ENCODE measurements at regions not wholly inside any gene's neighbourhood (a gene's known extent, or its start where the extent isn't known, plus 50 kb on each side); places are given as distances from the start of the nearest gene placed in this dataset.

DNA sequence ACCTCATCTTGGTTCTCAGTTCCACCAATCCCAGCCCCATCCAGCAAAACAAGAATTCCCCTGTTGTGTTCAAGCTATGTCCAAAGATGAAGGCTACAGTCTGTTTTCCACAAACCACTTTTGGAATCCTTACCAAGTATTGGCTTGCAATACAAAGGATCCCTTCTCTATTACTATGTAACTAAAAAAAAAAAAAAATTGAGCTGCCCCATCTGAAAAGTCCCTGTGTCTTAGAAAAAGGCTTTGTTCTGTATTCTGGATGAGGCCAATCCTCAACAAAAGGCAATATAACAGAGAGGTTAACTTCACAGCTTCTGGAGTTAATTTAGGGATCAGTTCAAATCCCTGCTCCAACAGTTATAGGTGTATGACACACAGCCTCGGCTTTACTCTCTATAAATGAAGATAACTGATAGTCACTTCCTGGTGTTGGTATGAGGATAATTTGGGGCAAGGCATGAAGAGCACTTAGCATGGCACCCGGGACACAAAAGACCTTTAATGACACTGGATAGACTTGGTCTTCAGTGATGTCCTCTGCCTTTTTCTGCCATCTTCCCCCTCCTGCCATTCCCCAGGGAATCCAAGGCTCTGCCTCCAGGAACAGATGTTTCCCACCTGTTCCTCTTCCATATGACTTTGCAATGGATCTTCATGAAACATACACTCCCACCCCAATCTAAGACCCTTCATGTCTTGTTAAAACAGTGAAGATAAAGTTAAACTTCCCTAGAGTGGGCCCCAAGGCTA is 61.2 kb upstream of the ATL2 start (continued):
- TF ChIP-seq, protein P1, sequence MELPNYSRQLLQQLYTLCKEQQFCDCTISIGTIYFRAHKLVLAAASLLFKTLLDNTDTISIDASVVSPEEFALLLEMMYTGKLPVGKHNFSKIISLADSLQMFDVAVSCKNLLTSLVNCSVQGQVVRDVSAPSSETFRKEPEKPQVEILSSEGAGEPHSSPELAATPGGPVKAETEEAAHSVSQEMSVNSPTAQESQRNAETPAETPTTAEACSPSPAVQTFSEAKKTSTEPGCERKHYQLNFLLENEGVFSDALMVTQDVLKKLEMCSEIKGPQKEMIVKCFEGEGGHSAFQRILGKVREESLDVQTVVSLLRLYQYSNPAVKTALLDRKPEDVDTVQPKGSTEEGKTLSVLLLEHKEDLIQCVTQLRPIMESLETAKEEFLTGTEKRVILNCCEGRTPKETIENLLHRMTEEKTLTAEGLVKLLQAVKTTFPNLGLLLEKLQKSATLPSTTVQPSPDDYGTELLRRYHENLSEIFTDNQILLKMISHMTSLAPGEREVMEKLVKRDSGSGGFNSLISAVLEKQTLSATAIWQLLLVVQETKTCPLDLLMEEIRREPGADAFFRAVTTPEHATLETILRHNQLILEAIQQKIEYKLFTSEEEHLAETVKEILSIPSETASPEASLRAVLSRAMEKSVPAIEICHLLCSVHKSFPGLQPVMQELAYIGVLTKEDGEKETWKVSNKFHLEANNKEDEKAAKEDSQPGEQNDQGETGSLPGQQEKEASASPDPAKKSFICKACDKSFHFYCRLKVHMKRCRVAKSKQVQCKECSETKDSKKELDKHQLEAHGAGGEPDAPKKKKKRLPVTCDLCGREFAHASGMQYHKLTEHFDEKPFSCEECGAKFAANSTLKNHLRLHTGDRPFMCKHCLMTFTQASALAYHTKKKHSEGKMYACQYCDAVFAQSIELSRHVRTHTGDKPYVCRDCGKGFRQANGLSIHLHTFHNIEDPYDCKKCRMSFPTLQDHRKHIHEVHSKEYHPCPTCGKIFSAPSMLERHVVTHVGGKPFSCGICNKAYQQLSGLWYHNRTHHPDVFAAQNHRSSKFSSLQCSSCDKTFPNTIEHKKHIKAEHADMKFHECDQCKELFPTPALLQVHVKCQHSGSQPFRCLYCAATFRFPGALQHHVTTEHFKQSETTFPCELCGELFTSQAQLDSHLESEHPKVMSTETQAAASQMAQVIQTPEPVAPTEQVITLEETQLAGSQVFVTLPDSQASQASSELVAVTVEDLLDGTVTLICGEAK (IDR thresholded peaks at IDR 0.05): no peak
- TF ChIP-seq, protein P1 (CRISPR knock-in tag; IDR thresholded peaks at IDR 0.05): no peak

DNA sequence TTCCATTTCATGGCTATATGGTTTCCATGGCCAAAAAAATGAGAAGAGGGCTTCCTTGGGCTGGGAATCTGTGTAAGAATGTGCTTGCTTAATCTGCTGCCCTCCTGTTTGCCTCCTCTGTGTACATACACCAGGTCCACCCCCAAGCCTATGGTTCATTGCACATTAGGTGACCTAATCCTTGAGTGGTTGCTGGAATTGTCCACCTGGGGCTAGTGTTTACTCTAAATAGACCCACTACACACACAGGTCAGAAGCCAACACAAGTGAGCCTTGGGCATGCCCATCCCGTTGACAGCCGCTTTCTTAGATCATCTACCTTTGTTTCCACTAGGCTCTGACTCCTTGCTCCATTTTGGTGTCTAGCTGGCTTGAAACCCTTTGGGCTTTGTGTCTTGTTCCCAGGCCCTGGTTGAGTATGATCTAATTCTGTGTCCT is 59.2 kb upstream of the ATL2 start:
- Histone ChIP-seq H3K4me2 (ENCODE audit: low read depth, low read length) (peak overlapping the region; percentile 59), H2AFZ (ENCODE audit: low read length) (no peak overlapping the region), H3K27ac (ENCODE audit: extremely low read length, insufficient read depth, low read length) (peak overlapping the region; percentile 33), H3K9ac (ENCODE audit: insufficient read depth, low read depth, low read length) (no peak overlapping the region), H3K27me3 (ENCODE audit: control insufficient read depth in 1 of 2, insufficient read depth in 2 of 2, low read length in 2 of 2) (0 out of 5 replicates have a peak, but pooled peaks cover 0 to 3% of the 10 kb centered on the region in 2 experiments), H3K36me3 (replicated peaks in 1 of 2; ENCODE audit: control insufficient read depth in 1 of 2, insufficient read depth in 2 of 2, low read length in 2 of 2) (no peaks in the 10 kb centered on the region), H3K4me1 (ENCODE audit: insufficient read depth, low read length) (peaks cover 82% of the 10 kb centered on the region), H3K4me3 (replicated peaks in 1 of 3; ENCODE audit: insufficient read depth in 1 of 3, low read depth in 2 of 3, low read length in 3 of 3) (0 out of 6 replicates have a peak overlapping the region, but pooled peaks of 1 of the 3 experiments have one; percentile 5), H3K79me2 (ENCODE audit: insufficient read depth, low read length) (no peaks in the 10 kb centered on the region), H4K20me1 (ENCODE audit: insufficient read depth, low read length) (no peaks in the 10 kb centered on the region), H3K9me3 (ENCODE audit: low read length) (no peaks in the 10 kb centered on the region; the same call in 1 of the 2 replicates)
- WGBS (ENCODE audit: low lambda C conversion rate): 0% methylated on average over 2 of the region's 2 CpGs
- in situ Hi-C loops (cut with HindIII; ENCODE audit: extremely low pct_ligation_motif_present, low pct_unique_long_range_greater_than_20kb) (no loop called here), intact Hi-C loops (cut with micrococcal nuclease; ENCODE audit: unreplicated experiment) (loop anchor here (1.0 kb wide), 1 partner anchor 29 kb away; no protein-coding TSS in a partner anchor)
- FAIRE-seq: peak; percentile 91
- ChIA-PET CTCF (ENCODE audit: low intra/inter-chr PET ratio, low total read pairs) (no interaction called here), POLR2A (no interaction called here)
- ATAC-seq: peak; percentile 81
- peak; percentile 90 for DNase-seq (ENCODE audit: low spot score)
- BruUV-seq (replicated peaks): no TSS peak
- TF ChIP-seq JUNB (CRISPR knock-in tag; IDR thresholded peaks at IDR 0.05; ENCODE audit: borderline replicate concordance) (0 out of 2 replicates have a peak, but pooled peaks have one; percentile 12), ZKSCAN1 (IDR thresholded peaks at IDR 0.05; ENCODE audit: low read length) (peak; percentile 89), EP300 (IDR thresholded peaks at IDR 0.05; ENCODE audit: low read depth in 2 of 2, low read length in 2 of 2) (peak; percentile 69 to 91; a peak in 2 of 4 replicates), EP300 (CRISPR knock-in tag; IDR thresholded peaks at IDR 0.05; ENCODE audit: borderline replicate concordance) (peak; percentile 76; the same call in 1 of the 2 replicates), ZNF747 (CRISPR knock-in tag; IDR thresholded peaks at IDR 0.05; ENCODE audit: borderline replicate concordance) (0 out of 2 replicates have a peak, but pooled peaks have one; percentile 38), RXRB (CRISPR knock-in tag; IDR thresholded peaks at IDR 0.05; ENCODE audit: borderline replicate concordance) (peak; percentile 87)
- TF ChIP-seq, protein P2, sequence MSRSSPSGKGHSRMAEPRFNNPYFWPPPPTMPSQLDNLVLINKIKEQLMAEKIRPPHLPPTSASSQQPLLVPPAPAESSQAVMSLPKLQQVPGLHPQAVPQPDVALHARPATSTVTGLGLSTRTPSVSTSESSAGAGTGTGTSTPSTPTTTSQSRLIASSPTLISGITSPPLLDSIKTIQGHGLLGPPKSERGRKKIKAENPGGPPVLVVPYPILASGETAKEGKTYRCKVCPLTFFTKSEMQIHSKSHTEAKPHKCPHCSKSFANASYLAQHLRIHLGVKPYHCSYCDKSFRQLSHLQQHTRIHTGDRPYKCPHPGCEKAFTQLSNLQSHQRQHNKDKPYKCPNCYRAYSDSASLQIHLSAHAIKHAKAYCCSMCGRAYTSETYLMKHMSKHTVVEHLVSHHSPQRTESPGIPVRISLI (CRISPR knock-in tag; IDR thresholded peaks at IDR 0.05; ENCODE audit: borderline replicate concordance): peak; percentile 65; the same call in 1 of the 2 replicates
- TF ChIP-seq, protein P3, sequence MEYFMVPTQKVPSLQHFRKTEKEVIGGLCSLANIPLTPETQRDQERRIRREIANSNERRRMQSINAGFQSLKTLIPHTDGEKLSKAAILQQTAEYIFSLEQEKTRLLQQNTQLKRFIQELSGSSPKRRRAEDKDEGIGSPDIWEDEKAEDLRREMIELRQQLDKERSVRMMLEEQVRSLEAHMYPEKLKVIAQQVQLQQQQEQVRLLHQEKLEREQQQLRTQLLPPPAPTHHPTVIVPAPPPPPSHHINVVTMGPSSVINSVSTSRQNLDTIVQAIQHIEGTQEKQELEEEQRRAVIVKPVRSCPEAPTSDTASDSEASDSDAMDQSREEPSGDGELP (IDR thresholded peaks at IDR 0.05; ENCODE audit: borderline replicate concordance, low read depth): peak; percentile 68; the same call in 1 of the 2 replicates
